GM11168 (cell line): ENCODE measurements at regions not wholly inside any gene's neighbourhood (a gene's known extent, or its start where the extent isn't known, plus 50 kb on each side); places are given as distances from the start of the nearest gene placed in this dataset.

Source experiments
- in situ Hi-C: fragments of 300-500 bp; cut with MboI; formaldehyde crosslinking; loops from one replicate; pipeline ENCODE4 v1.12.0; 2022; ENCODE audit warnings: low sequenced_read_pairs; ENCODE audit not compliant: unreplicated experiment

DNA sequence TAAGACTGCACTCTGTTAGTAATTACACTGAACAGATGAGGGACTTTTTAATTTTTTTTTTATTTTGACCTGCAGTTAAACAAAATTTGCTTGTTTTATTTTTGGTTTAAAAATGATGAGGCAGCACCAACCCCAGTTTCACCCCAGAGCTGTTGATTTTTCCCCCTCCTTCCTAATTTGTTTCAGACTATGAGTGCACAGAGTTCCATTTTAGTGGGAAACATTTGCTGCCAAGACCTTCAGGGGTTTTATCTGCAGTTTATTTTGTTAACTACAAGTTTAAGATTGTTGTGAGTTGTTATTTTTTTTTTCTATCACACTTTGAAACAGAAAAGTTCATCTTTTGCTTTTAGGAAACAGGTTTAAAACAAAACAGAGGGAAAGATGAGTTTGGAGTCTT, 455.9 kb upstream of the NR2F2 start:
- in situ Hi-C loops, result no loop called here

DNA sequence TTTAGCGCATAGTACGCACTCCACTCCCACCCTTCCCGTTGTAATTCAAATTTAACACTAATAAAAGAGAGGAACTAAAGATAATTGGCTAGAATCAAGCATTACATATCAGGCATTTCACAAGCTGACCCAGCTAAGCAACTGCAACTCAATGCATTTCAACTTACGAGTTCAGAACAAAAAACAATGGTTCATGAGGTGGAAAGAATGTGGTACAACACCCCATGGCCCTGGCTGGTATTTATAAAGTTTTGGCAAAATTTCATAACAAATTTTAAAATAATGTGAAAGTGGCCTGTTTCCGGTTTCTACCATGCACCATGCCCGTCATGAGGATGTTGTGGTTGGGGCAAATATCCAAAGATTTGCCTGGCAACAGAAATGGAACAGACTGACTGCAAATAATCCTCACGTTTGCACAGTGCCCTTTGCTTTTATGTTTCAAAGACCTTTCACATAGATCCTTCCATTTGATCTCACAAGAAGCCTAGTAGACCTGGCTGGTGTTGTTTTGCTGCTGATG, 455.3 kb upstream of the NR2F2 start:
- in situ Hi-C loops, result no loop called here

DNA sequence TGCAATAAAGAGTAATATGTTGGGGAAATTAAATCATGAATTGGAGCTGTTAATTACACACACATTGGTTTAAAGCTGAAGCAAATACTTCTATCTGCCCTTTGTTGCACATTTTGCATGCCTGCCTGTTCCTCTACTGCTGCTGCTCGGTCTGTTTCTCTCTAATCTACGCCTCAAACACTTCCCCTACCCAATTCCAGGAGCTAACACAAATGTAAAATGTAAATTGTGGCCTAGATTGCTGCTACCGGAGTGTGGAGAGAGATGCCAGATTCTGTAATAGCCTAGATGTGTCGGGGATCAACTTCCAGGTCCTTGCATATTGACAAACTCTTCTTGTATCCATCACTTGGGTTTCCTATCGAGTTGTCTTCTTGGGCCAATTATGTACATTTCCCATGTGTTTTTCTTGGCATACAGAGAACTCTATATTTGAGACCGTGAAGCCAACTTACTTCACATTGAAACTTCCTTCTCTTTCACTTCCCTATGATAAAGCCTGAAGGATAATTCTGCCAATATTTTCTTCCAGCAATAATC, 450.4 kb upstream of the NR2F2 start:
- in situ Hi-C loops, result no loop called here

DNA sequence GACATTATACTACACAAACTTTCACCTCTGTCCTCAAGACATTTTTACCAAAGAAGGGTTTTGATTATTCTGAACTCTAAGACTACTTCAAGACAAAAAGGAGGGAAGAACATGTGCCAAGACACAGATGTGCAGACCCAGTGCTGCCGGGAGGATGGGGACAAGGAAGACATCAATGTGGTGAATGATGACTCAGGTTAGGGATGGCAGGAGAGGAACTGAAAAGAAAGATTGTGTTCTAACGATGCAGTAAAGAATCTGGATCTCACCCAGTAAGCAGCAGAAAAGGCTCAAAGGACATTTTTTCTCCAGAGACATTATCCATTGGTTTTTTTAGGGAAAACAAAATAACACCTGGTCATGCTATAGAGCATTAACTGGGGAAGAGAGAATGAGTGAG, 449.9 kb upstream of the NR2F2 start:
- in situ Hi-C loops, result no loop called here

DNA sequence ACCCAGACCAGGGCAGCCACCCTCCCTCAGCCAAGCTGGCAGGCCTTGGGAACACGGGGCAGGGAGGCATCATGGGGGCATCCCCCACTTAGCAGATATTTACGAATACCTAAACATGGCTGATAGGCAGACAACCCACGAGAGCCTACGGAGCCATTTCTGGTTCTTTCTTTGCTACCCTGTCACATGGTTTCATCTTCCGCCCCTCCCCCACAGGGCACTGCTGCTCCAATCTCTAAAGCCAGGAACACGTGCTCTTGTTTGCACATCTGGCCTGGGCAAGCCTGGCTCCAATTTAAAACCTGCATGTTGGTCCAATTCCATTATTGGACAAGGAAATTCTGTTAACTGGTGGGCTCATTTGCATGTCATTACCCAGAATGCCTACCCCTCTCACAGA, 447.4 kb upstream of the NR2F2 start:
- in situ Hi-C loops, result no loop called here

DNA sequence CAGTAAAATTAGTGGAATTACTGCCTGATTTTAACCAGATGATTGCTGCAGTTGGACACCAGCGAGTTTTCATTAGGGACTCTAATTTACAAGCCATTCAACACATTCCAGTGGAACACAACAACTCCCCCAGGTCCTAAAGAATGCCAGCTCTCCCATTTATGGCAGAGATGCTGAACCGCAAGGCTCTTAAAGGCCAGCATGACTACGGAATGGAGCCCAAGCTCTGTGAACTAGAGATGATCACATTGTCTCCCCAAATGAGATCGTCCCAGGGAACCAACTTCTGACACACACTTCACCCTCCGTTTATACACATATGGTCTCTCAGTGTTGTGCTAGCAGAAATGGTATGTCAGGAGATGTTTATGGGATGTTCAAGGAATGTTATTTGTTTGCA, 446.2 kb upstream of the NR2F2 start:
- in situ Hi-C loops, result no loop called here

DNA sequence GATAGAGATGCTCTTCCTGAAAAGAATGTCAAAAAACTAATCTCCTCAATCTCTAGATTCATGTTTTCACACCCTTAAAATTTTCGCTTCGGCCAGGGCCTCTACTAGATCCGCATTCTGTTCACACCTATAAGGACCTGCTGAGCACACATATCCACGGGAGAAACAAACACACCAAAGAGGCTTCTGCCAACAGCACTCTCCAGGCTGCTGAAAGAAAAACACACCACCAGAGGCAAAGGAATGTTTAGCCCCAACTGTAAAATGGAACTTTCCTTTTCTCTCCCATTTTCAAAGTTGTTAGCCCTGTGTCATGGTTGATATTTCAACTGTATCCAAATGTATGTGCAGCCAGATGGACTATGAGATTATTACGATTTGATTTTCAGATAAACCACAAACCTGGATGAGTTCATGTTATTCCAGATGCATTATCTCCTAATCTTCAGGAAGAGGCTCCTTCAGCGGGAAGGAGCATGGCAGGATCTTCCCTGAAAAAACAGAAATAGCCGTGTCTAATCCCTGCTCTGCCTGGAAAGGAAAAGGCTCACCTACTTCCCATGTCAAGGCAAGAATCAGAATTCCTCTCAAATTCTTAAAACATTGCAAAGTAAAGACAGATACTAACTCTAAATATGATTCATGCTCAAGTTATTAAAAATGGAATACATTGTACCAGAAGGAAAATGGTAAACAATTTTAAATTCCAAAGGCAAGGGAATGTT, 442.7 kb upstream of the NR2F2 start:
- in situ Hi-C loops, result no loop called here

DNA sequence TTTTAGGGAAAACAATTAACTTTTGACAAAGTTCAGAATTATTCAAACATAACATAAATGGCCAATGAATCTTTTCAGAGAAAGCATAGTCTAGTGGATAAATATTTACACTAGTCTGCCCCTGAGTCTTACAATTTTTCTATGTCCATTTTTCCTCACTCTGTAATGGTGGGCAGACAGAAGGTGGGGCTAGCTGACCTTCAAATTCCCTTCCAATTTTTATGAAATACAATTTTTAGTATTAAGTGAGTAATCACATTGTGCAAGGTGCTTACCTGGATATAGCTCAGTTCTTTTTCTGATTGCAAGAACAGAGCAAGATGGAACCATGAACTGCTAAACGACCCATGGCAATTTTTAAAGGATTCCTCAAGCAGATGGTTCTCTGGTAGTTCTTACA, 441.7 kb upstream of the NR2F2 start:
- in situ Hi-C loops, result no loop called here

DNA sequence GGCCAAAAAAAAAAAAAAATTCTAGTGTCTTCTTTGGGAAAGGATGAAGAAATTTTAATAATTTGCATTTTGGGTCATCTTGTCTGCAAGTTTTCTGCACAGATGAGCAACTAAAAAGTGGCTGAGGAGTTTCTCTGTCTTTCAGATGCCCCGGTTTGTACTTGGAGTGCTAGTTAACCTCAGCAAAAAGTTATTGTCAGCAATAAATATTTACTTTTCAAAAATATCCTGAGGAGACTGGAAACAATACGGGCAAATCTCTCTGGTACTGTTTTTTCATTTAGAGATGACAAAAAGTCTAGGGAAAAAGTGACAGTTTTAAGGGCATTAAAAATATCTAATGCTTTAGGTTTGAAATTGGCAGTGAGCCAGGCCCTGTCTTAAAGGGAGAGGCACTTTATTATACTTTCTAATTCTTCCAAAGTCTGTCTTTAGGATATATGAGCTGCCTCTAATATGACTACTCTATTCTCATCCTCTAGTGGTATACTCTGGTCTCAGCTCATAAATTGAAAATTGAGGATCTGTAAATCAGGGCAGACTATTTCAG, 436.0 kb upstream of the NR2F2 start:
- in situ Hi-C loops, result no loop called here

DNA sequence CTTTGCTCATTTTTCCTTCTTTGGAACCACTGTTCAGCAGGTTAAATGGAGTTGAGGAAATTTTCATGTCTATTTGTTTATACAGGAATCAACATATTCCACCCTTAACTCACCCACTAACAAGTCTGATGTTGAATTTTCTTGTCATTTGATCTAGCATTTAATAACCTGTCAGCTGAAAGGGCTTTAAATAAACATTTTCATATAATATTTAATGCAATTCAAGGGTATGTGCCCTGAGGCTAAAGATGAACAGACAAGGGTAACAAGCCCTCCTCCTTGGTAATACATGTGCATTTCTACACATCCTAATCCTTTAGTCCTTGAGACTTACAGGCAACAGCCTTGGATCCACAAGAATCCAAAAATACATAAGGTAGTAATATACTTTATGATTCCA, 435.0 kb upstream of the NR2F2 start:
- in situ Hi-C loops, result no loop called here

DNA sequence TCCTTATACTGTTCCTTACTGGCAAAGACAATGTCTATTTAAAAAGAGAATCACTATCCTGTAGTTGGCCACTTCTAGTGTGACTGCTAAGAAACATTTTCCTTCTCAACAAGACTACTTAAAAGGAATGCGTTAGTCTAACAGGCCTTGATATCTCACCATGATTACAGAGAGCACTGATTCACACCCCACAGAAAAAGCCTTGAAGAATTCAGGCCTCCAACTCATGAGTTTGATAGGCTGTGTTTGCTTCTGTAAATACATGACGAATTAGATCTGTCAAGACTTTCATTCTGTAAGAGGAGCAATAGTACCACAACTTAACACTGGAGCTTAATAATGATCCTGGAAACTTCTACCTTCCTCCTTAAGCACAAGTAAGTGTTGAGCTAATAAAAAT, 432.8 kb upstream of the NR2F2 start:
- in situ Hi-C loops, result no loop called here

DNA sequence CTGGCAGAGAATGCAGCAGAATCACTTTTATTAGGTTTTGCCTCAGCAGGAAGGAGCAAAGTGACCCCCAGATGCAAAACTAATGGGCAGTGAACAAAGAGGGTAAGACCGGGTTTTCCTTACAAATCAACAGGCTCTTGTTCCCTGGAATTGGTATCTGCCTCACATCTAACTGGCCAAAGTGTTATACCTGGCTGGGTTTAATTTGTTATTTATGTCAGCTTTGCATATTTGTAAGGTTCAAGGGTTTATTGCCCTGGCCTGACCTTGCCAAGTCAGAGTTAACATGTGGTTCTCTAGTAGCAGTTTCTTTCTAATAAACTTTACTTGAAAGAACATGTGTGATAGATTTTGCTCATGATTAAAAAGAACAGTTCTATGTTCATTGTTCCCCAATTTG, 431.7 kb upstream of the NR2F2 start:
- in situ Hi-C loops, result no loop called here

DNA sequence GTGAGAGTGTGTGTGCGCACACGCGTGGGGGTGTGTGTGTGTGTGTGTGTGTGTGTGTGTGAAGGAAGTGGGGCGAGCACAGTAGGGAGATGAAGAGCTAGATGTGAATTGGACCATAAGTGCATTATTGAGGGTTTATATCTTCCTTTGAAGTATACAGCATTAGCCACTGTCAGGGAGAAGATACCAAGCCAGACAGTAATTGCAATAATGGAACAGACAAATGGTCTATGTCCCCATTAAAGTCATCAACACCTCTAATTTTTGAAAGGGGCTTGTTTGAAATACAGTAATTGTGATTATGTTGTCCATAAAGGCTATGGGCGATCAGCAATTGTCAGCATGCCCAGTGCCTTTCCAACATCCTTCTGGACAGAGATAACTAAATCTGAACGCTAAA, 429.2 kb upstream of the NR2F2 start:
- in situ Hi-C loops, result no loop called here

DNA sequence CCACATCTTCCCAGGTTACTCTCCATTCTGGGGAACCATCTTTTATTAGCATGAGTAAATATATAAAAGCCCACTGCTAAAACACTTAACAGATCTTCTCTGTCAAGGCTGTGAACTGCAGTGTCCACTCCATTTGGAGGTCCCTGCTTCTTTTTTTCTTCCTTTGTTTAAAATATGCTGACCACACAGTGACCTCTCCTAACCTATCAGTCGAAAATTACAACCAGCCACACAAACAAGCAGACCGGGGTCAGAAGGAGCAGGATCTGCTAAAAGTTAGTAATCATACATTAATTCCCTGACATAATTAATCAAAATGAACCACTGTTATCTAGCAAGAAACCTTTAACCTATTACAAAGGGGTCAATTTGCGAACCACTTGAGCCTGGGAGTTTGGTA, 427.9 kb upstream of the NR2F2 start:
- in situ Hi-C loops, result no loop called here

DNA sequence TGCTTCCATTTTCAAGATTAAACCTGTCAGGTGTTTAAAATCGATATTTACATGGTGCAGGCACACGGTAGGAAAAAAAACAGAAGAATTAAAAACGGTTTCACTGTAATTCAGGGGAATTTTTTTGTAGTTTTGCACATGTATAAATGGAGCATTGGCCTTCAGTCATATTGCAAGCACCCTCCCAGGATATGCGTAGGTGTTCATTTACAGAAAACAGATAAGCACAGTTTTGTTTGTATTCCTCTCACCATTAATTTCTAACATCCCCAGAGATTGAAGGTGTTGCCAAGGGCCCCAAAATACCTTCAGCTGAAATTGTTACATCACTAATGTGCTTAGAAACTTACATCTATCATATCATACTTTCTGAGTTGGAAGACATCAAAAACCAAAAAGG, 427.1 kb upstream of the NR2F2 start:
- in situ Hi-C loops, result no loop called here

DNA sequence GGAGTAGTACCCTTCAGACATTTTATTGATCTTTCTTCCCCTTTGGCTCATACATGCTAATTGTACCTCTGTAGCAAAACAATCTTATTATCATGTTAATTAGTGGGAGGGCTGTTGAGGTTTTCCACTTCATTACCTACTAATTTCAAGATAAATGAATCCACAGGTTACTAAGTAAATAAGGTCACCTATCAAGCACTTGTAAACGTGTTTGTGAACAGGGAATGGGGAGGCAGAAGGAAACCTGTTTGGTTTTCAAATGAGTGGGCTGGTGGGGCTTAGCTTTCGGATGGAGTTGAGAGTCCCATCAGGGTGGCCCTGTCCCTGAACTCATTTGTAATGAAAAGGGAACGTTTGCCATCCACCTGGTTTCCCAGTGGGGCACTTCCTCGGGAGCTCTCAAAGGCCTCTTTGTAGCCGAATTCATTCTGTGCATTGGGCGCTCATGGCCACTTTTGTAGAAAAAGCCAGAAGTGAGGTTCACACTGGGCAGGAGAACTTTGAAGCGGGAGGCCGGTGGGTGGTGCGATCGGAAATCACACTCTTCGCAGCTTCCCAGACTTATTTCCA, 419.8 kb upstream of the NR2F2 start:
- in situ Hi-C loops, result no loop called here

DNA sequence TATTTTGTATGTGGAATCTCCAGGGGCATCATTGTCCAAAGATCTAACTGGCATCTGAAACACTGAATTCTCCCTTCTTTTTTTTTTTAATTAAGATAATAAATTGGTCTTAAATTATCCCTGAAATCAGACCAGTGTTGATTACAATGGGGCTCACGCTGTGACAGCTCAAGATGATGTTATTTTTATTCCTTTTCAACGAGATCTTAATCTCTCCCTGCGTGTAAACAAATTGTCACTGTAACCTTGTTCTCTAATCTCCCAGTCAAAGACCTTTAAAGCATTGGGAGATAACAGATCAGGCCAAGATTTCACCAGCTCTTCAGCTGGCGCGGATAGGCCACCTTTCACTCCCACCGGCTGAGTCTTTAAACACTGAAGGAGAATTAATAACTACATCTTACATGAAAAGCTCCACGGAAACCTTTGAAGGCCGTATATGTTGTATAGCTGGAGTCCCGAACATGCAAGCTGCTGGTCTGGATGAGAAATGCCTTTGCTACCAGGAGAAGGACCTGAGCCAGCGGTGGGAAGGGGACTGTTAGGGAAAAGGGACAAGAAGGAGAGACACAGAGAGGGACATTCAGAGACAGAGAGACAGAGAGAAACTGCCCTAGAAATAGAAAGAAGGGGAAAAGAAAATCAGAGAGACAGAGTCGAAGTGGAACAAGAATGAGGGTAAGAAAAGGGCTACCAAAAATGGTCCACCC, 418.8 kb upstream of the NR2F2 start:
- in situ Hi-C loops, result no loop called here

DNA sequence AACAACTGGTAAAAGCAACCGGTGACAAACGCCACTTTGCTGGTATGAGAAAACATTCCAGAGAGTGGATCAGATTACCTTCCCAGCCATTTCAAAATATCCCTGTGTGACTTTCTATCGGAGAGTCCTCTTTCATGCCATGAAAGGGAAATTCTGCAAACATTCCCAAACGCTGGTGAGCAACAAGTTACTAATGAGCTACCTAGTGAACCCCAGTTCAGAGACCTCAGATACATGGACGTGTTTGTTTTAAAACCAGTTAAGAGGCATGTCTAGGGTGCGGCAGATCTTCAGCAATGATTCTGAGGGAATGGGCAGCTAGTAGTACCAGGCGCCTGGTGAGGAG, 418.2 kb upstream of the NR2F2 start:
- in situ Hi-C loops, result no loop called here

DNA sequence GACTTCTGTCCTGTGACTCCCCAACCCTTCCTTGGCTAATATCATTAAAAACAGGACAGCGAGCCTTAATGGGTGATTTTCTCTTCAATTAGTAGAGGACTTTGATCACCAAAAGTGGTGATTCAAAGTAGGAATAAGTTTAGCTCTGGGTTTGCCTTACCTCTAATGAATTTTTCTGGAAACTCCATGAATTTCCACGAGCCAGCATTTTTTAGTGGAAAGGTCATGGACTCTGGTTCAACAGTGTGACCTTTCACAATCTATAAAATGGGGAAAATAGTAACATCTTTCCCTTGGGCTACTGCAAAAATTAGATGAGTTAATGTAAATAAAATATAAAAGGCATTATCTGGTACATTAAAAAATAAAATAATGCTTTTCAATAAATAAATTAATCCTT, 417.8 kb upstream of the NR2F2 start:
- in situ Hi-C loops, result no loop called here

DNA sequence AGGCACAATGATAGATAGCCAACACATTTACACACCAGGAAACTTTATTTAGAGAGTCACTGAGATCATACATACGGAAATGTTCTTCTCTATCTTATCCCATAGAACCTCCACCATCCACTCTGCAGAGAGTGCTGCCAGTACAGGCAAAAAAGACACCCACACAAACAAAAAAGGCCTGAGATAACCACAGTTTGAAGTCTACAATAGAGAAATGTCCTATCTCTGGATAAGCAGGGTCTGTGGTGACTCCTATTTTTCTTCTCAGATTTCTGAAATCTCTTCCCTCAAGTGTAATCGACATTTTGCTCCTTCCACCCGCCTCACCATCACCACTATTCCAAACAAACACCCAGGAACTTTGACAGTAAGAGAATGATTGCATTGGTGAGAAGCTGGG, 413.9 kb upstream of the NR2F2 start:
- in situ Hi-C loops, result no loop called here

DNA sequence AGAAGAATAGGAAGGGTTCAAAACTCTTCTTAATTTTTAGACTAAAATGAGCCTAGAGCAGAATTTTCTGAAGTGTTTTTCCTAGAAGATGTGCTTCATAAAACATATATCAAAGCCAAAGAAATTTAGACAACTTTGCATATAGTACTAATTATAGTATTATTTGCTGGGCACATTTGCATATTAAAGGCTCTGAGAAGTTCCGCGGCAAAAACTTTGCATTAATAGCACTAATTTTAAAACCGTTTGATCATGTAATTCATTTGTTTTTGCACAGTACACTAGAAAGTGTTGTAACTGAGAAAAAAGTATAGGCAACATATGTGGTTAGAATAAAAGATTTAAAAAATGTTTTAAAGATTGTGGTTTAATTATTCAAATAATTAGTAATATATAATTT, 412.0 kb upstream of the NR2F2 start:
- in situ Hi-C loops, result no loop called here
